Astrocyte (in vitro differentiated cells and primary cell): ENCODE measurements at regions not wholly inside any gene's neighbourhood (a gene's known extent, or its start where the extent isn't known, plus 50 kb on each side); places are given as distances from the start of the nearest gene placed in this dataset.

Experiments
- CTCF ChIP-seq: IDR thresholded peaks from 2 replicates; pipeline ENCODE4 v1.5.1; 2011; ENCODE audit warnings: low read depth, mild to moderate bottlenecking, inconsistent platforms, low read length, moderate library complexity; ENCODE audit not compliant: insufficient read depth
- EZH2 ChIP-seq: IDR thresholded peaks from 2 replicates; pipeline ENCODE4 v1.6.1; 2012; ENCODE audit warnings: mild to moderate bottlenecking, low read length, inconsistent platforms; ENCODE audit not compliant: insufficient read depth

- no peak for TF ChIP-seq CTCF
- TF ChIP-seq EZH2: no peak
Measured at GRCh38 chr21:37974081-37974480, 57.8 kb upstream of the KCNJ6 start.
